ENCODE measurements at regions not wholly inside any gene's neighbourhood (a gene's known extent, or its start where the extent isn't known, plus 50 kb on each side); places are given as distances from the start of the nearest gene placed in this dataset.

GRCh38 chr7:16044645-16045044 is 358.2 kb upstream of the MEOX2 start:
- DNase-seq = no peak

GRCh38 chr7:16040346-16040745 is 353.9 kb upstream of the MEOX2 start:
- DNase-seq = no peak

GRCh38 chr7:16038906-16039305 is 352.4 kb upstream of the MEOX2 start:
- no peak for DNase-seq

GRCh38 chr7:16035392-16035791 is 348.9 kb upstream of the MEOX2 start:
- DNase-seq = no peak

GRCh38 chr7:16034866-16035265 is 348.4 kb upstream of the MEOX2 start:
- DNase-seq = no peak

- peak; percentile 66 for DNase-seq
Observed at GRCh38 chr7:16034353-16034752, 347.9 kb upstream of the MEOX2 start.

GRCh38 chr7:16033233-16033632 is 346.8 kb upstream of the MEOX2 start:
- no peak for DNase-seq

- no peak for DNase-seq
Observed at GRCh38 chr7:16028636-16029035, 342.2 kb upstream of the MEOX2 start.

- DNase-seq = peak; percentile 84
Observed at GRCh38 chr7:16028103-16028502, 341.6 kb upstream of the MEOX2 start.

- DNase-seq = no peak
Observed at GRCh38 chr7:16027396-16027795, 340.9 kb upstream of the MEOX2 start.

GRCh38 chr7:16026253-16027020 is 340.0 kb upstream of the MEOX2 start:
- DNase-seq = peak; percentile 69

GRCh38 chr7:16025696-16026095 is 339.2 kb upstream of the MEOX2 start:
- DNase-seq = no peak

GRCh38 chr7:16023503-16023902 is 337.0 kb upstream of the MEOX2 start:
- no peak for DNase-seq

GRCh38 chr7:16023046-16023445 is 336.6 kb upstream of the MEOX2 start:
- no peak for DNase-seq

- no peak for DNase-seq
Observed at GRCh38 chr7:16021851-16022250, 335.4 kb upstream of the MEOX2 start.

GRCh38 chr7:16015981-16016380 is 329.5 kb upstream of the MEOX2 start:
- DNase-seq = no peak

- no peak for DNase-seq
Observed at GRCh38 chr7:16014031-16014430, 327.5 kb upstream of the MEOX2 start.

GRCh38 chr7:16007911-16008310 is 321.4 kb upstream of the MEOX2 start:
- DNase-seq = peak; percentile 26

GRCh38 chr7:16004702-16005101 is 318.2 kb upstream of the MEOX2 start:
- DNase-seq = no peak

- DNase-seq = no peak
Observed at GRCh38 chr7:16001477-16001876, 315.0 kb upstream of the MEOX2 start.

GRCh38 chr7:15998617-15999016 is 312.1 kb upstream of the MEOX2 start:
- DNase-seq = no peak

- no peak for DNase-seq
Observed at GRCh38 chr7:15995027-15995426, 308.5 kb upstream of the MEOX2 start.

- DNase-seq = no peak
Observed at GRCh38 chr7:15989194-15989593, 302.7 kb upstream of the MEOX2 start.

- DNase-seq = no peak
Observed at GRCh38 chr7:15985587-15986384, 299.3 kb upstream of the MEOX2 start.
